Fibroblast of mammary gland (primary cell): ENCODE measurements at regions not wholly inside any gene's neighbourhood (a gene's known extent, or its start where the extent isn't known, plus 50 kb on each side); places are given as distances from the start of the nearest gene placed in this dataset.

ENCODE experiments used
- DNase-seq: peaks from one replicate; pipeline ENCODE4 v3.0.0-alpha.2; 2010; ENCODE audit warnings: low read depth
- H3K4me3 ChIP-seq: 2 replicates; pipeline ENCODE4 v1.5.1; 2011; ENCODE audit warnings: low read depth, mild to moderate bottlenecking, low read length, moderate library complexity; ENCODE audit not compliant: control insufficient read depth
- TF ChIP-seq, protein P1 (sequence below): conservative IDR thresholded peaks from 2 replicates; pipeline ENCODE4 v1.5.1; 2011; ENCODE audit warnings: low read depth, low read length, inconsistent platforms; ENCODE audit not compliant: control insufficient read depth, insufficient read depth

DNA sequence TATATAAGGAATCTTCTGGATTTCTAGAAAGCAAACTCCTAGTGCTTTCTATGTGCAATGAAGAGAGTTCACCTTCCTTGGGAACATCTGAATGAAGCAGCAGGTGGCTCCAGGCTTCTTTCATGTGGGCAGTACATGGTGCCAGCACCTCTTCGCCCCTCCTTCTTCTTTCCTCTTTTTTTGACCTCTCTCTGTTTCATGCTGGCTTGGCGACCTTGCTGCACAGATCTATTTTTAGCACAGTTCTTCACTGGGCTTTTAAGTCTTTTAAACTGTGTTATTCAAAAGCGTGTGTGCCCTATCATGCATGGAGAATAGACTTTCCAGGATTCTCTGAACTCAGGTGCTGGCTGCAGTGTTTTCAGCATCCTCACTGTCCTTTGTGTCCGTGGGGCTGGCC, 400.3 kb upstream of the PRKCQ start:
- H3K4me3 ChIP-seq = no peak overlapping the region
- TF ChIP-seq, protein P1, sequence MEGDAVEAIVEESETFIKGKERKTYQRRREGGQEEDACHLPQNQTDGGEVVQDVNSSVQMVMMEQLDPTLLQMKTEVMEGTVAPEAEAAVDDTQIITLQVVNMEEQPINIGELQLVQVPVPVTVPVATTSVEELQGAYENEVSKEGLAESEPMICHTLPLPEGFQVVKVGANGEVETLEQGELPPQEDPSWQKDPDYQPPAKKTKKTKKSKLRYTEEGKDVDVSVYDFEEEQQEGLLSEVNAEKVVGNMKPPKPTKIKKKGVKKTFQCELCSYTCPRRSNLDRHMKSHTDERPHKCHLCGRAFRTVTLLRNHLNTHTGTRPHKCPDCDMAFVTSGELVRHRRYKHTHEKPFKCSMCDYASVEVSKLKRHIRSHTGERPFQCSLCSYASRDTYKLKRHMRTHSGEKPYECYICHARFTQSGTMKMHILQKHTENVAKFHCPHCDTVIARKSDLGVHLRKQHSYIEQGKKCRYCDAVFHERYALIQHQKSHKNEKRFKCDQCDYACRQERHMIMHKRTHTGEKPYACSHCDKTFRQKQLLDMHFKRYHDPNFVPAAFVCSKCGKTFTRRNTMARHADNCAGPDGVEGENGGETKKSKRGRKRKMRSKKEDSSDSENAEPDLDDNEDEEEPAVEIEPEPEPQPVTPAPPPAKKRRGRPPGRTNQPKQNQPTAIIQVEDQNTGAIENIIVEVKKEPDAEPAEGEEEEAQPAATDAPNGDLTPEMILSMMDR = no peak
- no peak for DNase-seq

DNA sequence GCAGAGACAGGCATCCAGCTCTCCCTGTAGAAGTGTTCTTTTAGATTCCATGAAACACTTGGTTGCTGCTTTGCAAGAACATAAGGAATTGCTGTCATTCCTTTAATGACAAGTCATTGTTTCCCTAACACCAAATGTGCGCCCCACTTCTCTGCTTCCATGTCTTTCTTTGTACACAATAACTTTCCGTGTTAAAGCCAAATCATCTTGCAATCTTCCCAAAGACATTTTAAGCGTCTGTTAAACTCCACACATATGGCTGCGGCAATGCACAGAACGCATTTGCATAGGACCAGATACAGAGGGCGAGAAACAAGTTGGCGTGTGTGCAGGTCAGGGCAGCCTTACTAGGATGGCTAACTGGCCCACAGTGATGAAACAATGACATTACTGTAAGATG, 399.3 kb upstream of the PRKCQ start:
- H3K4me3 ChIP-seq = no peak overlapping the region
- no peak for DNase-seq
- TF ChIP-seq, protein P1 = no peak

DNA sequence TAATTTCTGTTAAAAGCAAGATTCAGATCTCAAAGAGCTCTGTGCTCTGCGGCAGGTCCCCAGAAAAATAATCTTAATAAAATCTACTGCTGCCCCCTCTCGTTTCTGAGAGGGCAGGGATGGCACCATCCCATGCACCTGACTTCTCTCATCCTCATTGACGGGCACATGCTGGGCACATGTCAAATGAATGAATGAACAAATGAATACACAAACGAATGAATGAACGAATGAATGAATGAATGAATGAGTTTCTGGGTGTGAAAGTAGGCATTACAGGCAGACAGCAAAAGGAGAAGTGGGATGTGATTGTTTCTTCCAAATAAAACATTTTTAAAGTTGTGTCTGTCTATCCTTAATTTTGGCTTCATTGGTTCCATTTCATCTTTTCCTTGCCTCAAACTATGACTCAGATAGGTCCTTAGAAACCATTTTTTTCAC, 398.1 kb upstream of the PRKCQ start:
- TF ChIP-seq, protein P1 = no peak
- H3K4me3 ChIP-seq = no peak overlapping the region
- DNase-seq = no peak

DNA sequence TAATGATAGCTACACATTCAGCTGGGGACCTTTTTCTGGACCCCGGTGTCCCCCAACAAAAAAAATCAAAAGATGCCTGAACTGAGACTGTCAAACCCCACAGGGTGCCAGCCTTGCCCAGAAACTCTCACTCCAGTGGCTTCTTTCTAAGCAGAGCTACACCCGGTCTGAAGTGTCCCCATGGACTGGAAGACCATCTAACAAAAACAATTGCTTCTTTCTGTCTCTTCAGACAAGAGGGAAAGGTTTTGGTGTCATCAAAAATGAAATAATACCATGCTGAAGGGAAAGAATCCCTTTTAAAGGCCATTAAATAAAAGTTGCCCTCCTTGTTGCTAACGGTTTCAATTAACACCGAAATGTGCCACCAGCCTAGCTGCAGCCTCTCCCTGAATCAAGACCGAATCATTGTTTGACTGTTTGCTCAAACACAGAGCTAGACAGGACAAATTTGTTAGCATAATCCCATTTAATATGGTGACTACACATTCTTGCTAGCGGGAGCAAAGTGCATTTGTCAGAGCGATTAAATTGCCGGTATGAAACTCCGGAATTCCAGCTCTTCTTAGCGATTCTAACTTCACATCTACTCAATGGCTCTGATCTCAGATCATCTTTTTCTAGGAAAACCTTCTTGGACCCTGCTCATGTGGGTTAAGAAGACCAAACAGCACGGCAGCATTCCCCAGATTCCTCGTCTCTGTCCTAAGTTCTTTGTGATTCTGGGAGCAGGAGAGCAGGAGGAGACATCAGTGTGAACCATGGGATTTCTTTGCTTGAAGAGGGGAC, 397.5 kb upstream of the PRKCQ start:
- TF ChIP-seq, protein P1 = no peak
- DNase-seq = no peak
- H3K4me3 ChIP-seq = no peak overlapping the region

DNA sequence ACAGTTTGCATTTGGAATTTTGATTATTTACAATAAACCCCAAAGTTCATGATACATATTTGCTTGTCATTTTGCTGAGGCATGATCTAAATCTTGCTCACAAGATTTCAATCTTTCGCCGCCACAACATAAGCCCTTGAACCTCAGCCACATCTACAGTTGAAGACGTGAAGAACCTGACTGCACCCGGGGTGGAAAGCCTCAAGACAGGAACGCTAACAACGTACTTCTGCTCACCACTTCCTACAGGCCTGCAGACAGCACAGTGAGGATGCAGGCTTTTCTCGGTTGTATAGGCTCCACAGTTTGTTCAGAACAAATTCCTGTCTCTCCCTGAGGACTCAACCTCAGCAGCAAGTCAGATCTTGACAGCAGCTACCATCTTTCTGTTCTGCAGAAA, 393.8 kb upstream of the PRKCQ start:
- DNase-seq = no peak

DNA sequence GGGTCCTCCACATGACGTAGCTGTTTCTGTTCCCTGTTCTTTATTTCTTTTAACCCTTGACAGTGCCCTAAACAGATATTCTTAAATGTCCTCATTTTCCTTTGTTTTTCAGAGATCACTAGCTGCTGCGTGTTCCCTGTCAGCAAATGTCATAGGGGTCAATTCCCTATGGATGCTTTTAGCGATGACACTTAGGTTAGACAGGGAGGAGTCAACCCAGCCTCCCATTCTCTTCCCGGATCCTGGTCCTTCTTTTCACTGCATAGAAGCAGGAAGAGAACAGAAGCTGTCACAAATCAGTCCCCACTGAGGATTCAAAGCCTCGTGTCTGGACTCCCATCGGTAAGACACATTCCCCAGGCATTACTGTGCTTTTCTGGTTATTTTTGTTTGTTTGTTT, 392.1 kb upstream of the PRKCQ start:
- H3K4me3 ChIP-seq = no peak overlapping the region
- TF ChIP-seq, protein P1 = no peak
- no peak for DNase-seq

More for the DNA sequence above, 393.8 kb upstream of the PRKCQ start:
- H3K4me3 ChIP-seq = no peak overlapping the region
- TF ChIP-seq, protein P1 = no peak
